ENCODE measurements at regions not wholly inside any gene's neighbourhood (a gene's known extent, or its start where the extent isn't known, plus 50 kb on each side); places are given as distances from the start of the nearest gene placed in this dataset.

GRCh38 chr7:10439027-10439426, 534.6 kb upstream of the PHF14 start:
- TF ChIP-seq EZH2phosphoT487 (conservative IDR thresholded peaks at IDR 0.05; ENCODE audit: low read length), result no peak
- TF ChIP-seq CTCF (IDR thresholded peaks at IDR 0.05; ENCODE audit: insufficient read depth, low read length, poor library complexity, severe bottlenecking), result no peak
- Histone ChIP-seq H3K79me2 (ENCODE audit: insufficient read depth, low read length) (no peaks in the 10 kb centered on the region), H4K20me1 (ENCODE audit: low read depth, low read length) (no peaks in the 10 kb centered on the region), H3K9me2 (replicated peaks; ENCODE audit: insufficient read depth, low read length) (0 out of 2 replicates have a peak, but pooled peaks cover 3% of the 10 kb centered on the region), H3K4me3 (ENCODE audit: insufficient read depth, low read length, poor library complexity, severe bottlenecking) (no peak overlapping the region), H3K9me3 (ENCODE audit: insufficient read depth, low read length) (no peaks in the 10 kb centered on the region), H3K27ac (ENCODE audit: low read depth, low read length) (no peak overlapping the region), H3F3A (ENCODE audit: insufficient read depth) (no peaks in the 10 kb centered on the region), H3K4me2 (ENCODE audit: low read depth, low read length, poor library complexity, severe bottlenecking) (no peak overlapping the region), H3K27me3 (ENCODE audit: low read length) (no peaks in the 10 kb centered on the region), H2AFZ (ENCODE audit: low read depth, low read length, severe bottlenecking) (no peak overlapping the region), H3K9ac (ENCODE audit: low read length) (no peak overlapping the region), H3K36me3 (ENCODE audit: low read length) (no peaks in the 10 kb centered on the region)

GRCh38 chr7:10455936-10456335, 517.7 kb upstream of the PHF14 start:
- H3K79me2 ChIP-seq (ENCODE audit: insufficient read depth, low read length), result no peaks in the 10 kb centered on the region
- no peak overlapping the region for H2AFZ ChIP-seq (ENCODE audit: low read depth, low read length, severe bottlenecking)

GRCh38 chr7:10460474-10460873, 513.2 kb upstream of the PHF14 start:
- no peaks in the 10 kb centered on the region for H3K79me2 ChIP-seq (ENCODE audit: insufficient read depth, low read length)
- TF ChIP-seq CTCF (IDR thresholded peaks at IDR 0.05; ENCODE audit: insufficient read depth, low read length, poor library complexity, severe bottlenecking) (no peak), EZH2phosphoT487 (conservative IDR thresholded peaks at IDR 0.05; ENCODE audit: low read length) (no peak)
- H4K20me1 ChIP-seq (ENCODE audit: low read depth, low read length), result no peaks in the 10 kb centered on the region; the same call in 1 of the 2 replicates
- no peaks in the 10 kb centered on the region for H3K27me3 ChIP-seq (ENCODE audit: low read length)
- no peak overlapping the region for H3K4me3 ChIP-seq (ENCODE audit: insufficient read depth, low read length, poor library complexity, severe bottlenecking)
- H3F3A ChIP-seq (ENCODE audit: insufficient read depth), result no peaks in the 10 kb centered on the region
- H3K27ac ChIP-seq (ENCODE audit: low read depth, low read length), result no peak overlapping the region
- no peaks in the 10 kb centered on the region for H3K9me3 ChIP-seq (ENCODE audit: insufficient read depth, low read length)
- H3K4me2 ChIP-seq (ENCODE audit: low read depth, low read length, poor library complexity, severe bottlenecking), result no peak overlapping the region
- no peak overlapping the region for H3K9ac ChIP-seq (ENCODE audit: low read length)
- no peaks in the 10 kb centered on the region for H3K9me2 ChIP-seq (replicated peaks; ENCODE audit: insufficient read depth, low read length)
- no peaks in the 10 kb centered on the region for H3K36me3 ChIP-seq (ENCODE audit: low read length)
- H2AFZ ChIP-seq (ENCODE audit: low read depth, low read length, severe bottlenecking), result no peak overlapping the region

More at GRCh38 chr7:10455936-10456335, 517.7 kb upstream of the PHF14 start:
- TF ChIP-seq CTCF (IDR thresholded peaks at IDR 0.05; ENCODE audit: insufficient read depth, low read length, poor library complexity, severe bottlenecking) (no peak), EZH2phosphoT487 (conservative IDR thresholded peaks at IDR 0.05; ENCODE audit: low read length) (no peak)
- Histone ChIP-seq H3K4me3 (ENCODE audit: insufficient read depth, low read length, poor library complexity, severe bottlenecking) (no peak overlapping the region), H4K20me1 (ENCODE audit: low read depth, low read length) (no peaks in the 10 kb centered on the region; the same call in 1 of the 2 replicates), H3K36me3 (ENCODE audit: low read length) (no peaks in the 10 kb centered on the region), H3K9me3 (ENCODE audit: insufficient read depth, low read length) (no peaks in the 10 kb centered on the region), H3K9me2 (replicated peaks; ENCODE audit: insufficient read depth, low read length) (no peaks in the 10 kb centered on the region), H3K27ac (ENCODE audit: low read depth, low read length) (no peak overlapping the region), H3K27me3 (ENCODE audit: low read length) (no peaks in the 10 kb centered on the region), H3F3A (ENCODE audit: insufficient read depth) (no peaks in the 10 kb centered on the region), H3K4me2 (ENCODE audit: low read depth, low read length, poor library complexity, severe bottlenecking) (no peak overlapping the region), H3K9ac (ENCODE audit: low read length) (no peak overlapping the region)
